NT2/D1 (cell line): ENCODE measurements at regions not wholly inside any gene's neighbourhood (a gene's known extent, or its start where the extent isn't known, plus 50 kb on each side); places are given as distances from the start of the nearest gene placed in this dataset.

Experiments
- DNase-seq: peaks from one replicate; pipeline ENCODE4 v3.0.0-alpha.2; 2011; ENCODE audit warnings: low read depth, low spot score
- H3K27me3 ChIP-seq: 2 replicates; pipeline ENCODE4 v1.6.0; 2011; ENCODE audit warnings: mild to moderate bottlenecking; ENCODE audit not compliant: insufficient read length, insufficient read depth
- H3K36me3 ChIP-seq: 2 replicates; pipeline ENCODE4 v1.6.1; 2011; ENCODE audit warnings: mild to moderate bottlenecking, low read length, mixed read lengths; ENCODE audit not compliant: insufficient read depth, insufficient read length
- H3K4me1 ChIP-seq: 2 replicates; pipeline ENCODE4 v1.5.1; 2011; ENCODE audit not compliant: insufficient read depth, insufficient read length
- H3K4me3 ChIP-seq: 2 replicates; pipeline ENCODE4 v1.5.1; 2011; ENCODE audit warnings: low read depth; ENCODE audit not compliant: insufficient read length
- H3K9ac ChIP-seq: 2 replicates; pipeline ENCODE4 v1.6.0; 2011; ENCODE audit warnings: low read depth; ENCODE audit not compliant: insufficient read length
- H3K9me3 ChIP-seq: 2 replicates; pipeline ENCODE4 v1.5.1; 2011; ENCODE audit warnings: mild to moderate bottlenecking, low read length; ENCODE audit not compliant: insufficient read depth
- SUZ12 ChIP-seq: IDR thresholded peaks from 2 replicates; pipeline ENCODE4 v1.6.1; 2011; ENCODE audit not compliant: insufficient read length, insufficient read depth; ENCODE audit errors: extremely low read depth
- YY1 ChIP-seq: IDR thresholded peaks from 2 replicates; pipeline ENCODE4 v1.6.1; 2011; ENCODE audit not compliant: insufficient read length, insufficient read depth
- ZNF274 ChIP-seq: IDR thresholded peaks from 2 replicates; pipeline ENCODE4 v1.6.1; 2011; ENCODE audit warnings: mild to moderate bottlenecking, low read depth, low read length

DNA sequence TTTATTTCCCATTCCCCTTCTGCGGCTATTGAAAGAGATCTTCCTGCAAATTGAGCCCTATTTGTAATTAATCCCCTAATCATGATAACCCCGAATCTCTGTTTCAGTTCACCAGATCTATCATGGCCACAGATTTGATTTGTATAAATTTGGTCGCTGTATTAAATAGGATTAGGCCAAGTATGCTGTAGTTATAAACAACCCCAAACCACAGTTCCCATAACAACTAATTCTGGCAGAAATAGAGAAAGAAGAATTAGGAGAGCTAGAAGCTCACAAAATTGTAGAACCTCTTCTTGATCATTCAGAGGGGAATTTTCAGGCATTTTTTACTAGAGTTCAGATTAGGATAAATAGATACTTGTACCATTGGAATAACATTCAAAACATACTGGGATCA, 433.7 kb upstream of the TNP1 start:
- H3K4me3 ChIP-seq = no peak overlapping the region
- peaks cover 12% of the 10 kb centered on the region for H3K9me3 ChIP-seq
- no peak for DNase-seq
- TF ChIP-seq ZNF274 = no peak
- no peak for TF ChIP-seq YY1
- no peak for TF ChIP-seq SUZ12
- no peak overlapping the region for H3K9ac ChIP-seq
- H3K36me3 ChIP-seq = no peaks in the 10 kb centered on the region
- H3K4me1 ChIP-seq = peaks cover 5% of the 10 kb centered on the region
- H3K27me3 ChIP-seq = peaks cover 15% of the 10 kb centered on the region

DNA sequence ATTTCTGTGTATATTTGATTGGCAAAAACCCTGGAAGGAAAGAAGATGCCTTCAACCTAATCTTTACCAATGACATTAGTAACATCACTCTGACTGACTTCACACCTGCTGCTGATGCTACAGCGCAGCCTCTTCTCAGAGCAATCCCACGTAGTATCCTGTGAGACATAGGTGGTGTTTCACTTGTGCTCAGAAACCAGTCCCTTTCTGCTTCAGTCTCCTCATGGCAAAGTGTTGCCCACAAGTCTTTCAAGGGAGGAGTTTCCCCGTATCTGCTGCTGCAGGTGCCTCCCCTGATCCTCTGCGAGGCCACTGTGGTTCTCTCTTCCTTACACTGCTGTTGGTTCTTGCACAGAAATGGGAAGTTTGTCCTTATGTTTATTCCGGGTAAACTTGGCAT, 433.2 kb upstream of the TNP1 start:
- TF ChIP-seq YY1 (no peak), ZNF274 (no peak), SUZ12 (no peak)
- peaks cover 15% of the 10 kb centered on the region for H3K27me3 ChIP-seq
- no peak overlapping the region for H3K9ac ChIP-seq
- no peak overlapping the region for H3K4me3 ChIP-seq
- DNase-seq = no peak
- no peaks in the 10 kb centered on the region for H3K36me3 ChIP-seq
- H3K9me3 ChIP-seq = peaks cover 17% of the 10 kb centered on the region
- H3K4me1 ChIP-seq = peaks cover 5% of the 10 kb centered on the region

DNA sequence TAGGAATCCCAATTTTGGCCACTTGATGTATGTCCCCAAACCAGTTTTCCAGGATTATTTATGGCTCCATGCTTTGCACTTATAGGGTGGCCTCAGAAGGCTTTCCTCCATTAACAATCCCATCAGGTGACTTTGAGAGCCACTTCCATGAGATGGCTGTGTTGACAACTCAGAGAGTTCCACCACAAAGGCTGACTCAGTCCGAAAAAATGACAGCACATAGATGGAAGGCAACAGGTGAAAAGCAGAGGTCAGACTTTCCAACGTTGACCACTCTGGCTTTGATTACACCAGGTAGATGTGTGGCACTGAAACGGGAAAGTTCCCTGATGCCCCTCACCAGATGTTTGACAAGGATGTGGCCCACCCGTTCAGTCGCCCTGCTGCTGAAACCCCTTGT, 431.4 kb upstream of the TNP1 start:
- H3K36me3 ChIP-seq = no peaks in the 10 kb centered on the region
- DNase-seq = no peak
- peaks cover 14% of the 10 kb centered on the region for H3K9me3 ChIP-seq
- no peak overlapping the region for H3K4me3 ChIP-seq
- TF ChIP-seq SUZ12 = no peak
- no peak for TF ChIP-seq ZNF274
- no peak for TF ChIP-seq YY1
- H3K9ac ChIP-seq = no peak overlapping the region
- peaks cover 5% of the 10 kb centered on the region for H3K4me1 ChIP-seq
- peaks cover 17% of the 10 kb centered on the region for H3K27me3 ChIP-seq

DNA sequence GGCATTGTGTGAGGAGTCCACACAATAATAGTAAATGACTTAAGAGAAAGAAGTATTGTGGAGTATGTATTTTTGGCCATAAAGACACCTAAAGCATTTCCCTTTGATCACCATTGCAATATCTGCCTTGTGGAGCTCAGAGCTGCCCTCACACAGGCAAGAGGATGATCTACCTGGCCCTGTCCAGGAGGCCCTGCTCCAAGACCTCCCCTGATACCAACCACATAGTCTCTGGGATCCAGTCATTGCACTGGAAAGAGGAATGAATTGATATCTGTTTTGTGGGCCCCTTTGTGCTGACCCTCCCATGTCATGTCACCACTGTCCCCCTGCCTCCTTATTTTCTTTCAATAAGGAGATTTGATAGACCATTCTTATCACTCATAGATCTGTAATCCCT, 430.6 kb upstream of the TNP1 start:
- Histone ChIP-seq H3K4me3 (no peak overlapping the region), H3K27me3 (peaks cover 18% of the 10 kb centered on the region), H3K36me3 (no peaks in the 10 kb centered on the region), H3K9ac (no peak overlapping the region), H3K9me3 (peaks cover 14% of the 10 kb centered on the region), H3K4me1 (peaks cover 5% of the 10 kb centered on the region)
- TF ChIP-seq YY1 (no peak), SUZ12 (no peak), ZNF274 (no peak)
- no peak for DNase-seq

DNA sequence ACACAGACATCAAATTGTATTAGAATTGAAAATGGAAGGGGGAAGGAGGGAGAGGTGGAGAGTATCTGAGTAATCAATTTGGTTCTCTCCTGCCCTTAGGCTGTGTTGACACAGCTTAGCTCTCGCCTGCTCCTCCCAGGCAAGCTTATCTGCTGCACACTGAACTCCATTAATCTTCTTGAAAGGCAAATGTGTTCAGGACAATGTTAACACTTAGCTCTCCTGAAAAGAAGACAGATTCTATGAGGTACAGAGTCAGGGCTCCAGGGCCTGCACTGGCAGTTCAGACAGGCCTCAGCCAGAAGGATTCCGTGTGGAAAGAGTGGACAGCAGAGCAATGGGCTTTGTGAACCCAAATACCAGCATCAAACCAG, 430.0 kb upstream of the TNP1 start:
- Histone ChIP-seq H3K9me3 (peaks cover 14% of the 10 kb centered on the region), H3K4me1 (peaks cover 5% of the 10 kb centered on the region), H3K27me3 (peaks cover 21% of the 10 kb centered on the region), H3K9ac (no peak overlapping the region), H3K36me3 (no peaks in the 10 kb centered on the region), H3K4me3 (no peak overlapping the region)
- DNase-seq = peak; percentile 28
- TF ChIP-seq SUZ12 = no peak

DNA sequence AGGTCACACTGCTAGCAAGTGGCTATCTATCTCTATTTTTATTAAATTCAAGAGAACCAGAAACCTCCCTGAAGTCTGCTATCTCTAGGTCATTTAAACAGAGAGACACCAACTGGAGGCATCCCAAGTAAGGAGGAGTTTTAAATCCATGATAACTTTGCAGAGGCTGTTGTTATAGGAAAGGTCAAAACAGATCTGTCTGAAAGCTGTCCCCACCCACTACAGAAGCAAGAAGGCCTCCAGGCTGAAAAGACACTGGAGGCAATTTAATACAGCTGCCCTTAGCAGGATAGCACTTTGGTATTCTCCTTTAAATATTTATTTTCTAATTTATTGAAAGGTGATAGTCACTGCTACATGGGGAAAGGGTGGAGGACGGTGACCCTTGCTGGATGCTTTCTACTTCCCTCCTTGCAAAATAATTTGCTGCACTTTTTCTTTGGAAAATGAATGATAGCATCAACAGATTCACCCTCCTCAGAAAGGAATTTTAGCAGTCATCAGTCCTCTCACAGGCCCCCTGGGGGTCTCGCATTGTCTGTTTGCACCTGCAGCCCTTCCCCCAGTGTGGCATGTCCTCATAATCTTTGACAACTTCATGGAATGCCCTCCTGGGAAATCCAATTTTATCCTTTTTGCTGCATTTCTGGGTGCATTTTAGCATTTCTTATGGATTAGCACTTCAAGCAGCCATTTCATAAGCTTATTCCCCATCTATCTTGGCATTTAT, 429.5 kb upstream of the TNP1 start:
- Histone ChIP-seq H3K9me3 (peaks cover 14% of the 10 kb centered on the region), H3K36me3 (no peaks in the 10 kb centered on the region), H3K4me3 (no peak overlapping the region), H3K27me3 (peaks cover 23% of the 10 kb centered on the region), H3K4me1 (peaks cover 5% of the 10 kb centered on the region), H3K9ac (no peak overlapping the region)
- TF ChIP-seq YY1 = no peak
- no peak for TF ChIP-seq SUZ12
- peak; percentile 30 for DNase-seq

DNA sequence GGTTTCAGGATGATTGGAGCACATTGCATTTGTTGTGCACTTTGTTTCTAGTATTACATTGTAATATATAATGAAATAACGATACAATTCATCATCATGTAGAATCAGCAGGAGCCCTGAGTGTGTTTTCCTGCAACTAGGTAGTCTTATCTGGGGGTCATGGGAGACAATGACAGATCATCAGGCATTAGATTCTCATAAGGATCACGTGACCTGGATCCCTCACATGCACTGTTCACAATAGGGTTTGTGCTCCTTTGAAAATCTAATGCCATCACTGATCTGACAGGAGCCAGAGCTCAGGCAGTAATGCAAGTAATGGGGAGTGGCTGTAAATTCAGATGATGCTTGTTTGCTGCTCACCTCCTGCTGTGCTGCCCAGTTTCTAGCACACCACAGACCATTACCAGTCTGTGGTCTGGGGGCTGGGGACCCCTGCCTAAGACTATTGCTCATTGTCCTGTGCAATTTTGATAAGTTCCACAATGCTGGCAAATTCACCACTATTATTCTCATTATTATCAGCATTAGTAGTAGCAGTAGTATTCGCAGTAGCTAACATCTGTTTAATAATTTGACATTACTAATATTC, 428.7 kb upstream of the TNP1 start:
- peaks cover 14% of the 10 kb centered on the region for H3K9me3 ChIP-seq
- H3K36me3 ChIP-seq = no peaks in the 10 kb centered on the region
- no peak for TF ChIP-seq YY1
- no peak for TF ChIP-seq SUZ12
- no peak for TF ChIP-seq ZNF274
- H3K27me3 ChIP-seq = peaks cover 30% of the 10 kb centered on the region
- no peak overlapping the region for H3K4me3 ChIP-seq
- peaks cover 5% of the 10 kb centered on the region for H3K4me1 ChIP-seq
- H3K9ac ChIP-seq = no peak overlapping the region
- no peak for DNase-seq
